ENCODE measurements at regions not wholly inside any gene's neighbourhood (a gene's known extent, or its start where the extent isn't known, plus 50 kb on each side); places are given as distances from the start of the nearest gene placed in this dataset.

- DNase-seq (ENCODE audit: low read depth): no peak
Observed at GRCh38 chr10:94193466-94193924, 169.2 kb downstream of the NOC3L start.

- no peak for DNase-seq (ENCODE audit: low read depth)
Observed at GRCh38 chr10:94194256-94194655, 168.5 kb downstream of the NOC3L start.

- no peak for DNase-seq (ENCODE audit: low read depth)
Observed at GRCh38 chr10:94197241-94197640, 165.5 kb downstream of the NOC3L start.

GRCh38 chr10:94198324-94198723, 164.4 kb downstream of the NOC3L start:
- no peak for DNase-seq (ENCODE audit: low read depth)

GRCh38 chr10:94199565-94199964, 163.2 kb downstream of the NOC3L start:
- DNase-seq (ENCODE audit: low read depth): no peak

GRCh38 chr10:94200146-94200837, 162.4 kb downstream of the NOC3L start:
- DNase-seq (ENCODE audit: low read depth): no peak

GRCh38 chr10:94205396-94205831, 157.3 kb downstream of the NOC3L start:
- DNase-seq (ENCODE audit: low read depth): no peak

GRCh38 chr10:94206176-94206575, 156.6 kb downstream of the NOC3L start:
- no peak for DNase-seq (ENCODE audit: low read depth)

GRCh38 chr10:94208315-94208714, 154.4 kb downstream of the NOC3L start:
- no peak for DNase-seq (ENCODE audit: low read depth)

- DNase-seq (ENCODE audit: low read depth): no peak
Observed at GRCh38 chr10:94210440-94211168, 152.1 kb downstream of the NOC3L start.

GRCh38 chr10:94211169-94211510, 151.6 kb downstream of the NOC3L start:
- no peak for DNase-seq (ENCODE audit: low read depth)

GRCh38 chr10:94213001-94213530, 149.7 kb downstream of the NOC3L start:
- DNase-seq (ENCODE audit: low read depth): no peak

- no peak for DNase-seq (ENCODE audit: low read depth)
Observed at GRCh38 chr10:94213980-94214379, 148.8 kb downstream of the NOC3L start.

- no peak for DNase-seq (ENCODE audit: low read depth)
Observed at GRCh38 chr10:94214481-94214893, 148.3 kb downstream of the NOC3L start.

GRCh38 chr10:94216201-94216600, 146.5 kb downstream of the NOC3L start:
- DNase-seq (ENCODE audit: low read depth): no peak

GRCh38 chr10:94217411-94217810, 145.3 kb downstream of the NOC3L start:
- no peak for DNase-seq (ENCODE audit: low read depth)

GRCh38 chr10:94218493-94219183, 144.1 kb downstream of the NOC3L start:
- no peak for DNase-seq (ENCODE audit: low read depth)

GRCh38 chr10:94219829-94220228, 142.9 kb downstream of the NOC3L start:
- DNase-seq (ENCODE audit: low read depth): no peak

GRCh38 chr10:94220717-94221116, 142.0 kb downstream of the NOC3L start:
- no peak for DNase-seq (ENCODE audit: low read depth)

- DNase-seq (ENCODE audit: low read depth): no peak
Observed at GRCh38 chr10:94223702-94224370, 138.9 kb downstream of the NOC3L start.

- DNase-seq (ENCODE audit: low read depth): no peak
Observed at GRCh38 chr10:94224656-94225055, 138.1 kb downstream of the NOC3L start.

- DNase-seq (ENCODE audit: low read depth): no peak
Observed at GRCh38 chr10:94225589-94225988, 137.2 kb downstream of the NOC3L start.

All from activated T-helper 9 cell treated with anti-CD3 and anti-CD28 coated beads, Interleukin-2, amount 50 U/mL, for 16 hours (primary cell).